ENCODE measurements at regions not wholly inside any gene's neighbourhood (a gene's known extent, or its start where the extent isn't known, plus 50 kb on each side); places are given as distances from the start of the nearest gene placed in this dataset.

DNA sequence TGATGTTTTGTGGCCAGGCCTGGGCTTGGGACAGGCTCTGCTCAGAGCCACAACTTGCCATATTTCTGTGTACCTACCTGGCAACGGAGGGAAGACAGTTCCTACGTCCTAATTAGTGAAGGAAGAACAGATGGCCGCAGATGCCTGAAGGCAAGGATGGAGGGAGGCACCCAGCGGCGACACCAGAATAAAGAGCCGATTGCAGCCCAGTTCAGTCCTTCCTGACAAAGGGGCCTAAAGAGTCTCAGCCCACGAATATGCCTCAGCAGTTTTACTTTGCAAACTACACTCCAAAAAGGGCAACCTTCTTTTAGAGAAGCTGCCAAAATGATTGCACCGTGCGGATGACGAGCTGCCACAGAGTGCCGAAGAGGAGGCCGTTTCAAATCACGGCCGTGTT lies 585.8 kb downstream of the GLRX3 start:
- TF ChIP-seq, protein P1, sequence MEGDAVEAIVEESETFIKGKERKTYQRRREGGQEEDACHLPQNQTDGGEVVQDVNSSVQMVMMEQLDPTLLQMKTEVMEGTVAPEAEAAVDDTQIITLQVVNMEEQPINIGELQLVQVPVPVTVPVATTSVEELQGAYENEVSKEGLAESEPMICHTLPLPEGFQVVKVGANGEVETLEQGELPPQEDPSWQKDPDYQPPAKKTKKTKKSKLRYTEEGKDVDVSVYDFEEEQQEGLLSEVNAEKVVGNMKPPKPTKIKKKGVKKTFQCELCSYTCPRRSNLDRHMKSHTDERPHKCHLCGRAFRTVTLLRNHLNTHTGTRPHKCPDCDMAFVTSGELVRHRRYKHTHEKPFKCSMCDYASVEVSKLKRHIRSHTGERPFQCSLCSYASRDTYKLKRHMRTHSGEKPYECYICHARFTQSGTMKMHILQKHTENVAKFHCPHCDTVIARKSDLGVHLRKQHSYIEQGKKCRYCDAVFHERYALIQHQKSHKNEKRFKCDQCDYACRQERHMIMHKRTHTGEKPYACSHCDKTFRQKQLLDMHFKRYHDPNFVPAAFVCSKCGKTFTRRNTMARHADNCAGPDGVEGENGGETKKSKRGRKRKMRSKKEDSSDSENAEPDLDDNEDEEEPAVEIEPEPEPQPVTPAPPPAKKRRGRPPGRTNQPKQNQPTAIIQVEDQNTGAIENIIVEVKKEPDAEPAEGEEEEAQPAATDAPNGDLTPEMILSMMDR (IDR thresholded peaks at IDR 0.05), result no peak
- TF ChIP-seq POLR2A (IDR thresholded peaks at IDR 0.05), result no peak
